Lower leg skin (tissue), 3 donors: ENCODE measurements at regions not wholly inside any gene's neighbourhood (a gene's known extent, or its start where the extent isn't known, plus 50 kb on each side); places are given as distances from the start of the nearest gene placed in this dataset.

Source experiments
- CTCF ChIP-seq, 3 donors: fragments of 450-650 bp; IDR thresholded peaks; one replicate each; pipeline ENCODE4 v1.5.1; 2016; ENCODE audit warnings: antibody characterized with exemption in 3 of 3, mild to moderate bottlenecking in 3 of 3, moderate library complexity in 2 of 3
- POLR2A ChIP-seq, 2 donors: fragments of 450-650 bp; IDR thresholded peaks; one replicate each; pipeline ENCODE4 v1.6.1; 2016 to 2017; ENCODE audit warnings: antibody characterized with exemption in 2 of 2, mild to moderate bottlenecking in 1 of 2, moderate library complexity in 1 of 2

DNA sequence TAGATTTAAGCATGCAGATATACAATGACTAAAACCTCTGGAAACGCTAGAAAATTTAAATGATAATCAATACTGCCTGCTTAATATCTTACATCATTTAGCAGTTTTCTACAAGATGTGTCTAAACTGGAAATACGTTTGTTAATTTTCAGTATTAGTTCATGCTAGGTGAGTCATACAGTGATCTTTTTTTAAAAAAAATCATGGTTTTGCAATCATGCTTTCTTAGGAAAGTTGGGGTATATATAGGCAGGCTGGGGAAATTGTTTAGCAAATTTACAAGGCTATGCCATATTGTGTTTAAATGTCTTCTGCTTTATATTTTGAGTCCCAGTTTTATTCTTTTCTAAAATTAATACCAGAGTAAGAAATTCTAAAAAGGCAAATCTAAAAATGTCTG lies 245.4 kb upstream of the SPRY2 start:
- TF ChIP-seq CTCF (IDR thresholded peaks at IDR 0.05), result no peak
- TF ChIP-seq POLR2A (IDR thresholded peaks at IDR 0.05), result no peak
